ENCODE measurements at regions not wholly inside any gene's neighbourhood (a gene's known extent, or its start where the extent isn't known, plus 50 kb on each side); places are given as distances from the start of the nearest gene placed in this dataset.

- FAIRE-seq (no peak), DNase-seq (ENCODE audit: low spot score in 2 of 2) (no peak)
These were observed 201.5 kb downstream of the MDFIC start for GRCh38 chr7:115123441-115123840.

DNA sequence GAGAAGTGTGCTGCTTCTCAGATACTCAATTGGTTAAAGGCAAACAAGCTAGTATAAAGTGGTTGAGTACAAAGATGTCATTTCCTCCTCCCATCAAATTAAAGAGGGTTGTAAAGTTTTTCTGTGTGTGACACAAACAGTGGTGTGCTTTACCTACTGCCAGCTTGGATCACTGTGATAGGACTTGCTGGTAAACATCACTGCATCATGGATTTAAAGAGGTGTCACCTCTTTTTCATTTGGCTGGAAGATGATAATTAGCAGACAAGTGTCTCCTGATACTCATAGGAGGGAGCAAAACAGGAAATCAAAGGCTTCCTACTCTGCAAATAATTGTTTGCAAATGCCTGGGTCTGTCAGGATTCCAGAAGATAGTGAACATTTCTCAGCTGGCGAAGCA lies 200.5 kb downstream of the MDFIC start:
- DNase-seq (ENCODE audit: low spot score in 2 of 2) = no peak
- FAIRE-seq = no peak

DNA sequence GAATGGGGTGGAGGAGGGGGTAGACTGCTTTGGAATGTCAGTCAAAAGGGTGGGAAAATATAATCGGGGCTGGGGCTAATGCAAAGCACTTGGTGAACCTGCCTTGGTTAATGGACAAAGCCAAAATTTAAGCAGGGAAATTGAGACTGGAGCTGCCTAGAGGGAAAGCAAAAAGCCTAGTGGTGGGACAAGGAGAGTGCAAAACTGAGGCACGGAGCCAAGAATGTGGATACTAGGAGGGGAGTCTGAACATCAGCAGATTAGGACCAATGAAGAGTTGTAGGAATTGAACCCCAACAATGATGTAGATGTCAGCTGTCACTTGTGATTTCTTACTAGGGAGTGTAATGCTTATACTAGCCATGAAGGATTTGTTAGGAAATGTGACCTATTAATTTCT lies 195.9 kb downstream of the MDFIC start:
- DNase-seq (ENCODE audit: low spot score in 2 of 2) (no peak), FAIRE-seq (no peak)

DNA sequence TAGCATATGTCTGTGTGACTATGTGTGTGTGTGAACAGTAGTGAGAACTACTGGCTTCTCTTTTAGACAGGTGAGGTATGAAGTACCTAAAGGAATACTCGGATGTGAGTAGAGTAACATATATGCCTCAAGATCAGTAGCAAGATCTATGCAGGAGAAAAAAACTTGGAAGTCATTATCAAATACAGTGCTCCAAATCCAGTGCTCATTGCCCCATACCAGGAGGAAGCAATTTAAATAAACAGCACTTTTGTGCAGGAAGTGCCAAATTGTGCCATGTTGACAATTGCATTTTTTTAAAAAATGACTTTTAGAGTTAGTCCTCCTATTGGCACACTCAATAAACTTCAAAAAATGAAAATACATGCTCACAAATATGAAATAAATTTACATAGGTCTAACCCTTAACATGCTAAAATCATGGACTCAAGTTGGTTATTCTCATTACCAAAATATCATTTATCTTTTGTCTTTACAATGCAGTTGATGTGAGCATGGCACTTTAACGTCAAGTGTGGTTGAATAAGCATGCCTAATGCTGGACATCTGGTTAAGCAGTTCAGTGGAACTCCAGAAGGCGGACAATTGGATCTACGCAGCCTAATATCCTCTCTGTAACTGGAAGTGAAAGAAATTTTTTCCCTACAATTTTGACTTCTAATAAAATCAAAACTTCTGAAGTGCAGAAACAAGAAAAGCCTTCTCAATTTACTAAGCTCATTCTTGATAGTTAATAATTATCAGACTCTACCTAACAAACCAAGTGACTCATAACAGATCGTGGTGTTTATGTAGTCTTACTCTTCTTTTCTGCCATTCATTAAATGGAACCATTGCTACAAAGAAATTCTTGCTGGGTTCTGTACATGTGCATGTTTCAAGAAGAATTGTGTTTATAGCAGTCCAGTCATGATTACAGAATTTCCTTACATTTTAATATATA lies 195.2 kb downstream of the MDFIC start:
- no peak for FAIRE-seq
- DNase-seq (ENCODE audit: low spot score in 2 of 2) = no peak

GRCh38 chr7:115113776-115114175 lies 191.9 kb downstream of the MDFIC start:
- FAIRE-seq = no peak
- no peak for DNase-seq (ENCODE audit: low spot score in 2 of 2)

- FAIRE-seq (no peak), DNase-seq (ENCODE audit: low spot score in 2 of 2) (no peak)
These were observed 191.2 kb downstream of the MDFIC start for GRCh38 chr7:115113131-115113530.

DNA sequence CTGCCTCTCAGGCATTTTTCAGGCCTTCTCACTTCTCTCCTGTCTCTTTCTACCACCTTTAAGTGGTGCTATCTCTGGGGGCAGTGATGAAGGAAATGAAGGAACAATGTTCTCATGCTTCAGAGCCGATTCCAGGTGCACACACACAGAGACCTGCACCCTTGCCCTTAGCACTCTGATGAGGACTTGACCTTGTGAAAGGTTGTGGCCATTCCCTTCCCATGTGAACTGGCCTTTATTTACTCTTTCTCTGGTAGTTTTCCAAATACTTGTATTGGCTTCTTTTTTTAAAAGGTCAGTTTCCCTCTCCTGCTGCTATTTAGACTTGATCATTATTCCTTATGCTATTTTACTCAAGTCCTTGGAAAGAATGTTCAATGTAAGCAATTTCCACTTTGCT lies 188.6 kb downstream of the MDFIC start:
- no peak for DNase-seq (ENCODE audit: low spot score in 2 of 2)
- no peak for FAIRE-seq

DNA sequence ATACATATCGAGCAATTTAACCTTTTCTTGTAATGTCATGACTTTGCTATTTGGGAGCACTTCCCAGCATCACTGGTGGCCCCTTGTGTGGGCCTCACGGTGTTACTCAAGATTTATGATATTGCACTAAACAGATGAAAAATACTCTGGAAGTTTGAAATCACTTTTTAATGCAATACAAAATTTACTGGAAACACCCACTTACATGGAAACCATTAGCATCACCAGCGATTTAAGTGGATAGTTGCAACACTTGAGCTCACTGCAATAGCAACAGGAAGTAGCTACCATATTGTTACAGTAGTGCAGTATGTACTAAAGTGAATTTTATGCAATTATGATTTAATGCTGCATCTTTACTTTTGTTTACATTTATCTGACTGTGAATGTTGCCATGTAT lies 184.4 kb downstream of the MDFIC start:
- DNase-seq (ENCODE audit: low spot score in 2 of 2) (no peak), FAIRE-seq (no peak)

DNA sequence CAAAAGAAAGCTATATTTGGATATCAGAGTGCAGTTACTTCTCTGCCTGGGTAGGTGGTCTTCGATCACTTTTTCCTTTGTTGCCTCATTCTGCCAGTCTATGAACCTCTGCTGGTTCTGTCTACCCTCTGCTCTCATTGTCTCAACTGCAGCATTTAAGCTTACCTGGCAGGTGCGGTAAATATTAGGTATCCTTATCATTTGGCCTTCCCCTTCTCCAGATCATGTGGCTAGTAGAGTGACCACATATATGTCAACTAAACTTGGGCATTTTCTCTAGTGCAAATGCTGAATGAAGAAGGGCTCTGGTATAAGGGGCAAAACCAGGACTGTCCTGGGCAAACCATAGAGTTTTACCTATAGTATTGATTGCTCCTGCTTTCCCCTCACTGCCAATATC lies 180.8 kb downstream of the MDFIC start:
- DNase-seq (ENCODE audit: low spot score in 2 of 2) (no peak), FAIRE-seq (no peak)

DNA sequence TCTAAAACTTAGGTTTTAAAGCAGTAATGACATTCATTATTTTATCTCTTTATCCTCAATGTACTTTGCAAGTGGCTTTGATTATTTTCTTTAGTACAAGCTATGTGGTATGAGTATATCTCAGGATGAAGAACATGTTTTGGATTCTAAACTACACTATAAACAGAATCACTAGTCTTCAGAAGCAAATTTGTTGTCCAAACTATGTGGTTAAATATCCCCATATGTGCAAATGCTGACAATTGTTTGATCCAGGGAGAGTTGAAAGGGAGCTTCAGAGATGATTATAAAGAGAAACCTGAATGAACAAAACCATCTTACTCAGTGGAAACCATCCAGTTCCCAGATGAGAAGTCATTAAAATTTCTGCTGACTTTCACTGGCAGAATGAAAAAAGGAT lies 179.3 kb downstream of the MDFIC start:
- no peak for DNase-seq (ENCODE audit: low spot score in 2 of 2)
- FAIRE-seq = no peak

DNA sequence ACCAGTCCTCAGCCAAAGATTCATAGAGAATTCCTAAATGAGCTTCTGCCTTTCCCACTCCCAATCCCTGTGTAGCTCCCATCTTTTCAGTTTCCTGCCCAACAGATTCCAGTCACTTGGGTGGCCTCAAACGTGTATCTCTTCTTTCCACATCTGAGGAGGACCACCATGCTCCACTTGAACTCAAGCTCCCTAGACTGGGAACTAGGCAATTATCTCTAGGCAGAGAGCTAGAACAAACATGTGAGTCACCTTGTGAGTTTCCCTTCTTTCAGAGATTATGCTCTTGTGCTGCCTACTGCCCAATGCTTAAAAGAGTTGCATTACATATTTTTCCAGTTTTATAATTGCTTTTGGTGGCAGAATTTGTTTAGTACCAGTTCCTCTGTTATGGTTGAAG lies 178.0 kb downstream of the MDFIC start:
- DNase-seq (ENCODE audit: low spot score in 2 of 2) (no peak), FAIRE-seq (no peak)

- FAIRE-seq (no peak), DNase-seq (ENCODE audit: low spot score in 2 of 2) (no peak)
These were observed 175.3 kb downstream of the MDFIC start for GRCh38 chr7:115097175-115097671.

GRCh38 chr7:115096262-115096661 lies 174.4 kb downstream of the MDFIC start:
- no peak for FAIRE-seq
- no peak for DNase-seq (ENCODE audit: low spot score in 2 of 2)

GRCh38 chr7:115094163-115094562 lies 172.3 kb downstream of the MDFIC start:
- FAIRE-seq = no peak
- no peak for DNase-seq (ENCODE audit: low spot score in 2 of 2)

DNA sequence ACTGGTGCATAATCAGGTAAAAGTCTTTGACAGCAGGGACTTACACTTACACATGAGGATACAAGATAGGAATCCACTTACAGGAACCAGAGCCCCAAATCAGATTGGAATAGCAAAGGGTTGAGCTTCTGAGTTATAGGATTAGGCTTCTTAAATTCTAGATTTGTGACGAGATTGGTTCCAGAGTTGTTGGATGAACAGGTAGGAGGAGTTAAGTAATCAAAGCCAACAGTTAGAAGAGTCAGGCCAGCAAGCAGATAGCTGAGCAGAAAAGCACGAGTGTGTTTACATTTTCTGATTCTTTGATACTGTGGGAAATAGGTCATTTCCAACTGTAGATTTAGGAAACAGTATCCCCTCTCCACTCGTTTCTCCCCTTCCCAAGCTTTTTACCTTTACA lies 167.0 kb downstream of the MDFIC start:
- FAIRE-seq (no peak), DNase-seq (ENCODE audit: low spot score in 2 of 2) (no peak)

- FAIRE-seq = no peak
- DNase-seq (ENCODE audit: low spot score in 2 of 2) = no peak
These were observed 165.5 kb downstream of the MDFIC start for GRCh38 chr7:115087437-115087836.

DNA sequence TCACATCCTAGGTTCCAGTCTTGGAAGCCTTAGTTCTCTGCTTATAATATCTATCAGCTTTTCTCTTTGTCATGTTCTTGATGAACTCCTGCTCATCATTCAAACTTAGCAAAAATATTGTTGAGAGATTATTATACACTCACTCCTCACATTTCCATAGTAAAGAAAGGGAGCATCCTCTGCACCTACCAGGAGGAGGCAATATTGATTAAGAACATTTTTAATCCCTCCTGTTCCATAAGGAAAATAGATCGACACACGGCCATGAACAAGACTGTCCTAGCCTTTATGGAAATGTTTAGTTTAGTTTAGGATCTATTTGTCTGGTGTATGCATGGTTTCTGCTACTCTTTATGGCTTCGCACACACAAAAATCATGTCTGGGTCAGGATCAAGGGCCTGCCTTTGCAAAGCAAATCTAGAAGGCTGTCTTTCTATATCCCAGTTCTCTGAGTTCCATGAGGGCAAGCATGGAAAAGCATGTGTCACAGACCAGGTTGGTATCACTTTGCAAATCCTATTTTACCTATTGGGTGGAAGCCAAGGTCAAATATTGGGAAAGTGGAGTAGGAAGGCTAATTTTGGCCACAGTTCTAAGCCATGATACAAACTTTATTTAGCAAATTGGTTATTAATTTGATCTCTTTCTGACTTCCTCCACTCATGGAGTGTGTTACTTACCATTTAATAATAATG lies 164.4 kb downstream of the MDFIC start:
- DNase-seq (ENCODE audit: low spot score in 2 of 2) (no peak), FAIRE-seq (no peak)

DNA sequence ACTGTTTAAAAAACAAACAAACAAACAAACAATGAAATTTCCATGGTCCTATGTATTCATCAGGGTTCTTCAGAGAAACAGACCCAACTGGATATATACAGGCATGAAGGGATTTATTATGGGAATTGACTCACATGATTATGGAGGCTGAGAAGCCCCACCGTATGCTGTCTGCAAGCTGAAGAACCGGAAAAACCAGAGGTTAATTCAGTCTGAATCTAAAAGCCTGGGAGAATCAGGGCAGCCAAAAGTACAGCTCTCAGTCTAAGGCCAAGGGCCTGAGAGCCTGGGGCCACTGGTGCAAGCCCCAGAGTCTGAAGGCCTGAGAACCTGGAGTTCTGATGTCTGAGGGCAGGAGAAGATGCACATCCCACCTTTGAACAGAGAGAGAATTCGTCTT lies 163.5 kb downstream of the MDFIC start:
- no peak for DNase-seq (ENCODE audit: low spot score in 2 of 2)
- no peak for FAIRE-seq

DNA sequence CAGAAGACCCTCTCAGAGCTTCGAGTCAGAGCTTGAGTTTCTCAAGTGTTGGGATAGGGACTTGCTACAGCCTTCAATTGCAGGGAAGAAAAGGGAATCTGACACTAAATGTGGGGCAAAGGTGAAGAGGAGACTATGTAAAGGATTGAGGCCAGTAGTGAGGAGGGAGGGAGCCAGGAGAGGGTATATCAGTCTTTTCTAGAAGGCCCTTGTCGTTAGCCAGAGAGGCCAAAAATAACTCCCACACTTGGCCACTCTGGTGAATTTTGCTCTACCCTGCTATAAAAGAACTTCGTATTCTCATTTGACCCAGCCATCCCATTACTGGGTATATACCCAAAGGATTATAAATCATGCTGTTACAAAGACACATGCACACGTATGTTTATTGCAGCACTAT lies 162.0 kb downstream of the MDFIC start:
- no peak for DNase-seq (ENCODE audit: low spot score in 2 of 2)
- FAIRE-seq = no peak

DNA sequence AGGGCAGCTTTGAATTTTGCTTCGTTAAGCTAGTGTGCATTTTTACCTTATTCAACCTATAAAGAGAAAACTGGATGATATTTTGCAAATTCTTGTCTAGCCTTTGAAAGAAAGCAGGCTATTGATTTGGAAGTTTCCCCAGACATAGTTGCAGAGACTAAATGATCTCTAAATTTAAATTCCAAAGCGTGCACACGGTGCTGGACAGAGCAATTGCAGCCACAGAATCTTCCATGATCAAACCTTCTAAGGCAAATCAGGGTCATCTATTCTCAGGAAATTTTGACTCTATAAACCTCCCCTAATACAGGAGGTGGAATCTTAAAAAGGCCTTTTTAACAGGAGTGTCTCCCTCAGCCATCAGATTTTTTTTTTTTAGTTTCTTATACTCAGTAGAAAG lies 159.9 kb downstream of the MDFIC start:
- DNase-seq (ENCODE audit: low spot score in 2 of 2) = no peak

DNA sequence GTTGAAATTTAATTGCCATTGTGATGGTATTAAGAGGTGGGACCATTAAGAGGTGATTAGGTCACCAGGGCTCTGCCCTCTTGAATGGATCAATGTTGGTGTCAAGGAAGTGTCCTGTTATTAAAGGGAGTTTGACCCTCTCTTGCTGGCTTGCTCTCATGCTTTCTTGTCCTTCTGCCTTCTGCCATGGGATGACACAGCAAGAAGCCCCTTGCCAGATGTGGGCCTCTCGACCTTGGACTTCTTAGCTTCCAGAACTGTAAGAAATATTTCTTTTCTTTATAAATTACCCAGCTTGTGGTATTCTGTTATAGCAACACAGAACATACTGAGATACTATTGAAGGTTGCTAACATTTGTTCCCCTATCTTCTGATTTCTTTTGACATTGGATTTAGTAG lies 157.0 kb downstream of the MDFIC start:
- FAIRE-seq = no peak
- DNase-seq (ENCODE audit: low spot score in 2 of 2) = no peak

More for the DNA sequence above, 159.9 kb downstream of the MDFIC start:
- no peak for FAIRE-seq

DNA sequence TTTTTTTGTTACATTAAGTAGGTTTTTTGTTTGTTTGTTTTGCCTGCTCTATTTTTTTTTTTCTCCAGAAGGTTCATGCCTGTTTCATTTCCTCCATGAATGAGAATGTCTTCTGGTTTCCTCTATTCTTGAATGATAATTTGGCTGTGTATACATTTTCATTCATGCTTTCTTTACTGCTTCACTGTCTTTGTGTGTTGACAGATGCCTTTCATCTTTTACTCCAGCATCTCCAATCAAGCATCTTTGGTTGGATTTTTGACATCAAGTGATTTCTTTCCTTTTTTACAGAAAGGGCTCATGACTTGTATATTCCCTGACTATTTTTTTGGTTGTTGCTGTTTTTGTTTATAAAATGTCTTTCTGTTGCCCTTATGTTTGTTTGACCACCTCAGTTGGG lies 156.5 kb downstream of the MDFIC start:
- FAIRE-seq = no peak
- no peak for DNase-seq (ENCODE audit: low spot score in 2 of 2)

All from frontal cortex (tissue), 3 donors.